ENCODE measurements at regions not wholly inside any gene's neighbourhood (a gene's known extent, or its start where the extent isn't known, plus 50 kb on each side); places are given as distances from the start of the nearest gene placed in this dataset.

- no peak for TF ChIP-seq CTCF (IDR thresholded peaks at IDR 0.05; ENCODE audit: low read depth, low read length)
- TF ChIP-seq EZH2phosphoT487 (IDR thresholded peaks at IDR 0.05; ENCODE audit: low read depth): no peak
Observed at GRCh38 chr13:69591437-69591836, 516.2 kb upstream of the ATXN8OS start.
